Activated CD8-positive, alpha-beta memory T cell treated with anti-CD3 and anti-CD28 coated beads, Interleukin-2, amount 50 U/mL, for 1 hour (primary cell): ENCODE measurements at regions not wholly inside any gene's neighbourhood (a gene's known extent, or its start where the extent isn't known, plus 50 kb on each side); places are given as distances from the start of the nearest gene placed in this dataset.
"Not testable (repeated sequence)": the region's sequence is repeated elsewhere in the genome, so short reads cannot be mapped to it uniquely, and the experiment has no call there.

Experiments
- DNase-seq: peaks from one replicate; pipeline ENCODE4 v3.0.0-alpha.2; 2020; ENCODE audit errors: extremely low read depth

GRCh38 chr12:131413471-131413870 lies 297.4 kb upstream of the SFSWAP start:
- no peak for DNase-seq

GRCh38 chr12:131414155-131414922 lies 296.6 kb upstream of the SFSWAP start:
- not testable (repeated sequence) for DNase-seq

GRCh38 chr12:131415781-131416180 lies 295.1 kb upstream of the SFSWAP start:
- no peak for DNase-seq

- no peak for DNase-seq
These were observed 292.8 kb upstream of the SFSWAP start for GRCh38 chr12:131418121-131418520.

- no peak for DNase-seq
These were observed 292.0 kb upstream of the SFSWAP start for GRCh38 chr12:131418884-131419283.

GRCh38 chr12:131420867-131421447 lies 289.9 kb upstream of the SFSWAP start:
- DNase-seq = no peak

- no peak for DNase-seq
These were observed 289.2 kb upstream of the SFSWAP start for GRCh38 chr12:131421509-131422186.

GRCh38 chr12:131422187-131422520 lies 288.7 kb upstream of the SFSWAP start:
- no peak for DNase-seq

- DNase-seq = no peak
These were observed 288.1 kb upstream of the SFSWAP start for GRCh38 chr12:131422744-131423143.

GRCh38 chr12:131424270-131424669 lies 286.6 kb upstream of the SFSWAP start:
- DNase-seq = no peak

- DNase-seq = no peak
These were observed 285.5 kb upstream of the SFSWAP start for GRCh38 chr12:131425112-131426075.

GRCh38 chr12:131428091-131428685 lies 282.7 kb upstream of the SFSWAP start:
- DNase-seq = no peak

GRCh38 chr12:131429221-131429620 lies 281.7 kb upstream of the SFSWAP start:
- DNase-seq = not testable (repeated sequence)

- DNase-seq = not testable (repeated sequence)
These were observed 281.2 kb upstream of the SFSWAP start for GRCh38 chr12:131429697-131430096.

GRCh38 chr12:131430158-131430742 lies 280.6 kb upstream of the SFSWAP start:
- DNase-seq = no peak

- DNase-seq = not testable (repeated sequence)
These were observed 279.7 kb upstream of the SFSWAP start for GRCh38 chr12:131431126-131431655.

GRCh38 chr12:131432532-131433260 lies 278.2 kb upstream of the SFSWAP start:
- no peak for DNase-seq

GRCh38 chr12:131434208-131435125 lies 276.4 kb upstream of the SFSWAP start:
- DNase-seq = no peak
